Mammary epithelial cell (primary cell): ENCODE measurements at regions not wholly inside any gene's neighbourhood (a gene's known extent, or its start where the extent isn't known, plus 50 kb on each side); places are given as distances from the start of the nearest gene placed in this dataset.

Experiments used
- CTCF ChIP-seq, 2 donors: IDR thresholded peaks in 1 of 2; conservative IDR thresholded peaks in 1 of 2; 2 replicates each; pipeline ENCODE4 v1.5.1; 2011 to 2012; ENCODE audit warnings: inconsistent platforms in 2 of 2, low read length in 2 of 2, mild to moderate bottlenecking in 2 of 2, control low read depth in 1 of 2, low read depth in 1 of 2; ENCODE audit not compliant: insufficient read depth in 1 of 2; ENCODE audit errors: extremely low read depth in 1 of 2
- EZH2 ChIP-seq: IDR thresholded peaks from 2 replicates; pipeline ENCODE4 v1.6.1; 2012; ENCODE audit warnings: low read length, inconsistent platforms, borderline replicate concordance

GRCh38 chr3:153848702-153849101, 272.5 kb upstream of the ARHGEF26 start:
- TF ChIP-seq CTCF (conservative IDR thresholded peaks at IDR 0.05 in 1 of 2, IDR thresholded peaks at IDR 0.05 in 1 of 2; ENCODE audit: extremely low read depth in 1 of 2, insufficient read depth in 1 of 2, low read depth in 1 of 2, low read length in 2 of 2) (no peak), EZH2 (no peak)
